SK-N-SH treated with all-trans-retinoic acid at 6 μM for 48 hours (cell line): ENCODE measurements at regions not wholly inside any gene's neighbourhood (a gene's known extent, or its start where the extent isn't known, plus 50 kb on each side); places are given as distances from the start of the nearest gene placed in this dataset.

Experiments used
- ATAC-seq: fragments of 200-7000 bp; cut with Tn5 transposase; 3 replicates; pipeline ENCODE4 v1.9.1; 2020; ENCODE audit warnings: mild to moderate bottlenecking, moderate library complexity
- ARNTL ChIP-seq: fragments of 450-650 bp; formaldehyde crosslinking; IDR thresholded peaks from 2 replicates; pipeline ENCODE4 v1.5.0; 2020; ENCODE audit warnings: low read depth, mild to moderate bottlenecking, moderate library complexity, borderline replicate concordance
- BACH2 ChIP-seq: fragments of 250-450 bp; sonication (Bioruptor Pico); IDR thresholded peaks from 2 replicates; pipeline ENCODE4 v1.9.0; 2021; ENCODE audit warnings: mild to moderate bottlenecking, borderline replicate concordance
- CSDC2 ChIP-seq: fragments of 250-450 bp; sonication (Bioruptor Pico); IDR thresholded peaks from 2 replicates; pipeline ENCODE4 v1.5.0; 2020; ENCODE audit warnings: mild to moderate bottlenecking, moderate library complexity
- CSRNP3 ChIP-seq: fragments of 250-450 bp; sonication (Bioruptor Pico); IDR thresholded peaks from 2 replicates; pipeline ENCODE4 v1.5.1; 2021; ENCODE audit warnings: mild to moderate bottlenecking, moderate library complexity
- ESRRG ChIP-seq: fragments of 250-450 bp; sonication (Bioruptor Pico); IDR thresholded peaks from 2 replicates; pipeline ENCODE4 v1.6.1; 2021; ENCODE audit warnings: mild to moderate bottlenecking
- GLIS3 ChIP-seq: fragments of 250-450 bp; sonication (Bioruptor Pico); IDR thresholded peaks from 2 replicates; pipeline ENCODE4 v1.5.0; 2020; ENCODE audit warnings: mild to moderate bottlenecking, moderate library complexity
- ISL1 ChIP-seq: fragments of 250-450 bp; sonication (Bioruptor Pico); IDR thresholded peaks from 2 replicates; pipeline ENCODE4 v2.1.2; 2022; ENCODE audit warnings: mild to moderate bottlenecking, moderate library complexity
- OSR1 ChIP-seq: fragments of 250-450 bp; sonication (Bioruptor Pico); IDR thresholded peaks from 2 replicates; pipeline ENCODE4 v1.8.0; 2022; ENCODE audit warnings: moderate library complexity, mild to moderate bottlenecking, inconsistent platforms
- PATZ1 ChIP-seq: fragments of 250-450 bp; sonication (Bioruptor Pico); IDR thresholded peaks from 2 replicates; pipeline ENCODE4 v1.8.0; 2020; ENCODE audit warnings: mild to moderate bottlenecking, moderate library complexity, borderline replicate concordance
- POU6F1 ChIP-seq: fragments of 250-450 bp; sonication (Bioruptor Pico); IDR thresholded peaks from 2 replicates; pipeline ENCODE4 v1.8.0; 2021; ENCODE audit warnings: low read depth, mild to moderate bottlenecking, moderate library complexity, borderline replicate concordance
- PPARA ChIP-seq: fragments of 250-450 bp; sonication (Bioruptor Pico); IDR thresholded peaks from 2 replicates; pipeline ENCODE4 v1.5.0; 2020; ENCODE audit warnings: mild to moderate bottlenecking, borderline replicate concordance
- RARB ChIP-seq: fragments of 250-450 bp; sonication (Bioruptor Pico); IDR thresholded peaks from 2 replicates; pipeline ENCODE4 v1.8.0; 2021; ENCODE audit warnings: mild to moderate bottlenecking, moderate library complexity
- SNAI2 ChIP-seq: fragments of 250-450 bp; sonication (Bioruptor Pico); IDR thresholded peaks from 2 replicates; pipeline ENCODE4 v1.5.0; 2020; ENCODE audit warnings: mild to moderate bottlenecking, moderate library complexity
- TCF4 ChIP-seq: fragments of 250-450 bp; sonication (Bioruptor Pico); IDR thresholded peaks from 2 replicates; pipeline ENCODE4 v1.8.0; 2021; ENCODE audit warnings: mild to moderate bottlenecking, moderate library complexity, borderline replicate concordance
- TOX ChIP-seq: fragments of 250-450 bp; sonication (Bioruptor Pico); IDR thresholded peaks from 2 replicates; pipeline ENCODE4 v1.8.0; 2021; ENCODE audit warnings: mild to moderate bottlenecking, moderate library complexity, borderline replicate concordance
- TSHZ2 ChIP-seq: fragments of 250-450 bp; sonication (Bioruptor Pico); IDR thresholded peaks from 2 replicates; pipeline ENCODE4 v1.5.0; 2020; ENCODE audit warnings: mild to moderate bottlenecking, moderate library complexity
- ZC3H10 ChIP-seq: fragments of 250-450 bp; sonication (Bioruptor Pico); IDR thresholded peaks from 2 replicates; pipeline ENCODE4 v1.5.1; 2021; ENCODE audit warnings: mild to moderate bottlenecking, moderate library complexity
- ZFP3 ChIP-seq: fragments of 250-450 bp; sonication (Bioruptor Pico); IDR thresholded peaks from 2 replicates; pipeline ENCODE4 v1.5.0; 2020; ENCODE audit warnings: mild to moderate bottlenecking, moderate library complexity
- ZFP30 ChIP-seq: fragments of 450-650 bp; formaldehyde crosslinking; IDR thresholded peaks from 2 replicates; pipeline ENCODE4 v1.5.0; 2022; ENCODE audit warnings: mild to moderate bottlenecking, moderate library complexity
- ZNF565 ChIP-seq: fragments of 450-650 bp; formaldehyde crosslinking; conservative IDR thresholded peaks from 2 replicates; pipeline ENCODE4 v1.5.0; 2020; ENCODE audit warnings: low read depth, mild to moderate bottlenecking, moderate library complexity
- ZNF70 ChIP-seq: fragments of 450-650 bp; formaldehyde crosslinking; IDR thresholded peaks from 2 replicates; pipeline ENCODE4 v1.5.0; 2020; ENCODE audit warnings: mild to moderate bottlenecking, moderate library complexity
- ZNF8 ChIP-seq: fragments of 450-650 bp; formaldehyde crosslinking; IDR thresholded peaks from 2 replicates; pipeline ENCODE4 v1.5.0; 2020; ENCODE audit warnings: mild to moderate bottlenecking, moderate library complexity
- TF ChIP-seq, protein P1 (sequence below): fragments of 250-450 bp; sonication (Bioruptor Pico); IDR thresholded peaks from 2 replicates; pipeline ENCODE4 v1.5.1; 2020; ENCODE audit warnings: low read depth, mild to moderate bottlenecking, moderate library complexity

GRCh38 chr10:78404296-78404695 is 370.6 kb downstream of the RPS24 start (continued):
- TF ChIP-seq, protein P1, sequence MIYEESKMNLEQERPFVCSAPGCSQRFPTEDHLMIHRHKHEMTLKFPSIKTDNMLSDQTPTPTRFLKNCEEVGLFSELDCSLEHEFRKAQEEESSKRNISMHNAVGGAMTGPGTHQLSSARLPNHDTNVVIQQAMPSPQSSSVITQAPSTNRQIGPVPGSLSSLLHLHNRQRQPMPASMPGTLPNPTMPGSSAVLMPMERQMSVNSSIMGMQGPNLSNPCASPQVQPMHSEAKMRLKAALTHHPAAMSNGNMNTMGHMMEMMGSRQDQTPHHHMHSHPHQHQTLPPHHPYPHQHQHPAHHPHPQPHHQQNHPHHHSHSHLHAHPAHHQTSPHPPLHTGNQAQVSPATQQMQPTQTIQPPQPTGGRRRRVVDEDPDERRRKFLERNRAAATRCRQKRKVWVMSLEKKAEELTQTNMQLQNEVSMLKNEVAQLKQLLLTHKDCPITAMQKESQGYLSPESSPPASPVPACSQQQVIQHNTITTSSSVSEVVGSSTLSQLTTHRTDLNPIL (CRISPR knock-in tag): no peak
- TF ChIP-seq CSDC2 (CRISPR knock-in tag) (no peak), RARB (CRISPR knock-in tag) (no peak), ZNF8 (CRISPR knock-in tag) (no peak), ISL1 (CRISPR knock-in tag) (no peak), POU6F1 (CRISPR knock-in tag) (no peak), ZFP3 (CRISPR knock-in tag) (no peak), PPARA (no peak), ZNF70 (CRISPR knock-in tag) (no peak), TCF4 (CRISPR knock-in tag) (no peak)

- TF ChIP-seq ISL1 (CRISPR knock-in tag) (no peak), CSRNP3 (CRISPR knock-in tag) (no peak), OSR1 (no peak), SNAI2 (CRISPR knock-in tag) (no peak), RARB (CRISPR knock-in tag) (no peak), ZFP3 (CRISPR knock-in tag) (no peak), TSHZ2 (CRISPR knock-in tag) (no peak), TCF4 (CRISPR knock-in tag) (no peak), PPARA (no peak), ZNF70 (CRISPR knock-in tag) (no peak), ESRRG (CRISPR knock-in tag) (no peak), BACH2 (no peak), PATZ1 (CRISPR knock-in tag) (no peak), ARNTL (CRISPR knock-in tag) (no peak)
- TF ChIP-seq, protein P1 (CRISPR knock-in tag): no peak
- TF ChIP-seq, all 23 proteins: peak for 0
- ATAC-seq: no peak
These were observed 371.6 kb downstream of the RPS24 start for GRCh38 chr10:78405231-78405630.

- no peak for ATAC-seq
- TF ChIP-seq PATZ1 (CRISPR knock-in tag) (no peak), ZC3H10 (no peak), ZFP30 (no peak), PPARA (no peak), ESRRG (CRISPR knock-in tag) (no peak), TOX (CRISPR knock-in tag) (no peak), TCF4 (CRISPR knock-in tag) (no peak), ARNTL (CRISPR knock-in tag) (no peak), CSDC2 (CRISPR knock-in tag) (no peak), OSR1 (no peak), ZNF8 (CRISPR knock-in tag) (no peak), ZNF565 (CRISPR knock-in tag) (no peak), ZFP3 (CRISPR knock-in tag) (no peak), GLIS3 (CRISPR knock-in tag) (no peak)
These were observed 372.1 kb downstream of the RPS24 start for GRCh38 chr10:78405736-78406135.
